ENCODE measurements at regions not wholly inside any gene's neighbourhood (a gene's known extent, or its start where the extent isn't known, plus 50 kb on each side); places are given as distances from the start of the nearest gene placed in this dataset.

DNA sequence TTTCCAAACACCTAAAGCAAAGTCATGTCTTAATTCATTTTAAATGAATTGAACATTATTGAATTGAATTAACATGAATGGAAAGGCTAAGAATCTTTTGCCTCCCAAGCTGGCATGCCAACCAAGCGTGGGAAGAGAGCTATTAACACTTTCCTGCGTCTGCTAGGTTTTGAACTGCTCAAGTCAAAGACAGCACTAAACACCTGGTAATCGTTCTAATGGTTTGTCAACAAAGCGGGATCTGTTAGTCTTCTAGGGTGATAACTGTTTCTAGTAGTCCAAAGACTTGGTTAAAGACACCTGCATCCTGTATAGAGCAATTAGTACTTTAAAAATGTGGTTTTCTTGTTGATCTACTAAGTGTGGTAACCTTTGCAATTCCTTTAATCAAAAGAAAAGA lies 164.2 kb upstream of the HMGA2 start:
- H3K27ac ChIP-seq (ENCODE audit: low read length), result no peak overlapping the region
- H3K9me3 ChIP-seq (ENCODE audit: control insufficient read depth, low read depth, low read length), result no peaks in the 10 kb centered on the region
- no peak overlapping the region for H3K4me3 ChIP-seq (ENCODE audit: low read length)
- no peaks in the 10 kb centered on the region for H3K27me3 ChIP-seq (ENCODE audit: control insufficient read depth, insufficient read depth, low read length)
- H3K4me1 ChIP-seq (ENCODE audit: control insufficient read depth, low read depth, low read length), result peaks cover 3% of the 10 kb centered on the region
- no peaks in the 10 kb centered on the region for H3K36me3 ChIP-seq (ENCODE audit: control insufficient read depth, low read depth, low read length)
- H3K9ac ChIP-seq (ENCODE audit: low read length), result no peak overlapping the region

DNA sequence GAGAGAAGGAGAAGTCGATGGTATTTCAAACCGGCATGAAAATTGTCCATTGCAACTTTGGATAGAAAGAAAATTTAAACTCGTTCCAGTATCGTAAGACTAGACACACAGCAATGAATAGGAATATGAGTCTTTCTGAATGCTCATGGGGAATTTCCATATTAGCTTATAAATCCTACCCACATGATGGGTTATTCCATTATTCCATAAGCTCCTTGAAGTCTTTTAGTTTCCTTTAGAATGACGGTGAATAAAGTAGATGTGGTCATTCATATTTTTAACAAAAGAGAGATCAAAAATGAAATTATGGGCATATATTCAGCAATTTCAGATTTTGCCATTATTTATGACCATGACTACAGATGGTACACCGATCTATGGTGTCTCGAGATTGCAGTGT lies 163.4 kb upstream of the HMGA2 start:
- Histone ChIP-seq H3K9ac (ENCODE audit: low read length) (no peak overlapping the region), H3K4me3 (ENCODE audit: low read length) (no peak overlapping the region), H3K27ac (ENCODE audit: low read length) (no peak overlapping the region), H3K36me3 (ENCODE audit: control insufficient read depth, low read depth, low read length) (no peaks in the 10 kb centered on the region), H3K27me3 (ENCODE audit: control insufficient read depth, insufficient read depth, low read length) (no peaks in the 10 kb centered on the region), H3K4me1 (ENCODE audit: control insufficient read depth, low read depth, low read length) (peaks cover 3% of the 10 kb centered on the region), H3K9me3 (ENCODE audit: control insufficient read depth, low read depth, low read length) (no peaks in the 10 kb centered on the region)

DNA sequence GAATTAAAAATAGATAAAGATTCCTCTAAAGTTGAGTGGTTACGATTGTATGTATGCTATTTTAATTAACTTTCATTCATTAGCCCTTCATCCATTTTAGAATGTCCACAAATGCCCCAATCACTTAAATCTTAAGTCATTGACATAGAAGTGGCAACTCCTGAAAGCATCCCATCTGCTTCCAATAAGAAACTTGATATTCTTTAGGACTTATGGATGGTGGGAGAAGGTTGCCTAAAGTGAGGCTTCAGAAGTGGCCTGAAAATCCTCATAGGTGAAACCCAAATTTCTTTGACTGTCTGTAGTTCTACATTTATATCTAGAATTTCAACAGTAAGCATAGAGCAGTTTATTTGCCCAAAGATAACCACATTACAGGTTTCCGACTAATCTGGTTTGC lies 161.7 kb upstream of the HMGA2 start:
- H3K4me3 ChIP-seq (ENCODE audit: low read length), result no peak overlapping the region
- H3K27me3 ChIP-seq (ENCODE audit: control insufficient read depth, insufficient read depth, low read length), result no peaks in the 10 kb centered on the region
- H3K9me3 ChIP-seq (ENCODE audit: control insufficient read depth, low read depth, low read length), result no peaks in the 10 kb centered on the region
- no peaks in the 10 kb centered on the region for H3K36me3 ChIP-seq (ENCODE audit: control insufficient read depth, low read depth, low read length)
- no peaks in the 10 kb centered on the region for H3K4me1 ChIP-seq (ENCODE audit: control insufficient read depth, low read depth, low read length)
- no peak overlapping the region for H3K9ac ChIP-seq (ENCODE audit: low read length)
- H3K27ac ChIP-seq (ENCODE audit: low read length), result no peak overlapping the region

DNA sequence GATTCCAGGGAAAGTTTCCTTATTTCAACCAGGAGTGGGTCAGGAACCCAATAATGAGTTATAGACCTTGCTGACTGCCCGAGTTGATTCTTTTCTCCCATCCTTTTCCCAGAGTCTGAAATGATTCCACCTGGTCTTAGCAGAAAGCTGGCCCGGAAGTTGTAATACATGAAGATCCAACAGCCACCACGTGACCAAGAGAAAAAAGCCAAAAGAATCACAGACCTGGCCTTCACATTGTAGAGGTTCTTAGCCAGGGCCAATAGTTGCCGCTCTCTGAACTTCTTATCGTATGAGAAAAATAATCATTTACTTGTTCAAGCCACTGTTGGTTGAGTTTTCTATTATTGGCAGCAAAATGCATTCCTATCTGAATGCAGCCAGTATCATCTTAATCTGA lies 161.2 kb upstream of the HMGA2 start:
- Histone ChIP-seq H3K4me1 (ENCODE audit: control insufficient read depth, low read depth, low read length) (no peaks in the 10 kb centered on the region), H3K9ac (ENCODE audit: low read length) (no peak overlapping the region), H3K9me3 (ENCODE audit: control insufficient read depth, low read depth, low read length) (no peaks in the 10 kb centered on the region), H3K4me3 (ENCODE audit: low read length) (no peak overlapping the region), H3K27ac (ENCODE audit: low read length) (no peak overlapping the region), H3K36me3 (ENCODE audit: control insufficient read depth, low read depth, low read length) (no peaks in the 10 kb centered on the region), H3K27me3 (ENCODE audit: control insufficient read depth, insufficient read depth, low read length) (no peaks in the 10 kb centered on the region)

DNA sequence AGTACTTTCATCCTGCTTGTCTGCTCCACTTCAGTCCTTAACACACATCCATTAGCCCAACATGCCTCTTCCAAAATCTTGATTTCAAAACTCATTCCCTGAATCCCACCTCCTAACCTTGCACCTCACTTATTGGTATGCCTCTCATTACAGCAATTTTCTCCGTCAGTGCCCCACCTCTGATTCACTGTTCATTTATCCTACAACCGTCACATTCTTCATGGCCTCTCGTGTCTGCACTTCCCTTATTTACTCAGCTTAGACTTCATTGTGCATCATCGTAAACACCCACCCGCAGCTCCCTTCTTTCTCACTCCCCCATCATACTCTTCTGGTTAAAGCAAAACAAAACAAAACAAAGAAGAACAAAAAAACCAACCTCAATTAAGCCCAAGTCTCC lies 160.6 kb upstream of the HMGA2 start:
- Histone ChIP-seq H3K27ac (ENCODE audit: low read length) (no peak overlapping the region), H3K4me3 (ENCODE audit: low read length) (no peak overlapping the region), H3K9ac (ENCODE audit: low read length) (no peak overlapping the region), H3K4me1 (ENCODE audit: control insufficient read depth, low read depth, low read length) (no peaks in the 10 kb centered on the region), H3K9me3 (ENCODE audit: control insufficient read depth, low read depth, low read length) (no peaks in the 10 kb centered on the region), H3K27me3 (ENCODE audit: control insufficient read depth, insufficient read depth, low read length) (no peaks in the 10 kb centered on the region), H3K36me3 (ENCODE audit: control insufficient read depth, low read depth, low read length) (no peaks in the 10 kb centered on the region)

DNA sequence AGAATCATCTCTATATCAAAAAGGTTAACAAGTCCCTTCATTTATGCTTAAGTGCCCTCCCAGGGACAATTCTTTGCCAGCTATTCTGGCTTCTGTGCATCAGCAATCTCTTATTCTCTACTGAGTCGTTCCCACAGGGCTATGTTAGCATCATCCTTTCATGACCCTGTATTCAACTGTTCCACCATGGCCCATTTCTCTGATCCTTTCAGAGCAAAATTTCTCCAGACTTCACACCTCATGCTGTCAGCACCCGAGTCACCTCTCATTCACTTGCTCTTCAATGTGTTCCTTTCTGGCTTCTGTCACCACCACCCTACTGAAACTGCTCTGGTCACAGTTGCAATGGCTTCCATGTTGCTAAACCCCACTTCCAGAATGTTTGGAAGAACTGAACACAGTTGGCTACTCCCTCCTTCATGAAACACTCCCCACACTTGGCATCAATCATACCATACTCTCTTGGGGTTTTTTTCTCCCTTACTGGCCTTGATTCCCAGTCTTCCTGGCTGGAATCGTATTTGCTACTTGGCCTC lies 159.5 kb upstream of the HMGA2 start:
- Histone ChIP-seq H3K27ac (ENCODE audit: low read length) (no peak overlapping the region), H3K9me3 (ENCODE audit: control insufficient read depth, low read depth, low read length) (no peaks in the 10 kb centered on the region), H3K4me3 (ENCODE audit: low read length) (no peak overlapping the region), H3K36me3 (ENCODE audit: control insufficient read depth, low read depth, low read length) (no peaks in the 10 kb centered on the region), H3K27me3 (ENCODE audit: control insufficient read depth, insufficient read depth, low read length) (no peaks in the 10 kb centered on the region), H3K4me1 (ENCODE audit: control insufficient read depth, low read depth, low read length) (no peaks in the 10 kb centered on the region), H3K9ac (ENCODE audit: low read length) (no peak overlapping the region)

DNA sequence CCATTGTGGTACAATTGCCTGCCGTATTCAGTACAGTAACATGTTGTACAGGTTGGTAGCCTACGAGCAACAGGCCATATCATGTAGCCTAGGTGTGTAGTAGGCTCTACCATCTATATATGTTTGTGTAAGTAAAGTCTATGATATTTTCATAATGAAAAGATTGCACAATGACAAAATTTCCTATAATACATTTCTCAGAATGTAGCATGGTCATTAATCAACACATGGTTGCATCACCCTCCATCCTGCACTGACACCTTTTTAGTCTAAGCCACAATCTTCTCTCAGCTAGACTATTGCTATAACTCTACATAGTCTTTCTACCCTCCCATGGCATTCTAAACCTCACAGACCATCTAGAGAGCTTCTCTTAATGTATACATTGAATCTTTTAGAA lies 158.5 kb upstream of the HMGA2 start:
- Histone ChIP-seq H3K27me3 (ENCODE audit: control insufficient read depth, insufficient read depth, low read length) (no peaks in the 10 kb centered on the region), H3K9ac (ENCODE audit: low read length) (no peak overlapping the region), H3K36me3 (ENCODE audit: control insufficient read depth, low read depth, low read length) (no peaks in the 10 kb centered on the region), H3K4me3 (ENCODE audit: low read length) (no peak overlapping the region), H3K27ac (ENCODE audit: low read length) (no peak overlapping the region), H3K4me1 (ENCODE audit: control insufficient read depth, low read depth, low read length) (no peaks in the 10 kb centered on the region), H3K9me3 (ENCODE audit: control insufficient read depth, low read depth, low read length) (no peaks in the 10 kb centered on the region)

DNA sequence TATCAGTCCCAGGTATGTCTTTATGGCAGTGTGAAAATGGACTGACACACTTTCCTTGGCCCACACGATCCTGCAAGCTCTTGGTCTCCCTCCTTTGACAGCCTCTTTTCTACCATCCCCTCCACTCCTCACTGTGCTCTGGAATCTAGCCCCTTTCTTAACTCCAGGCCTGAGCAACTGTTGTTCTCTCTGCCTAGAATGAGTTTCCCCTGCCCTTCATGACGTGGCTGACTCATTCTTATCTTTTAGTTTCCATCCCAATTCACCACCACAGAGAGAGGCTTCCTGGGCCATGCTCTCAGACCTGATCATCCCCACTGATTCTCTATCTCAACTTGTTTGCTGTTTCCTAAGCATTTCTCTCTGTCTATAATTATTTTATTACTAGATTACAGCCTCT lies 157.4 kb upstream of the HMGA2 start:
- no peaks in the 10 kb centered on the region for H3K27me3 ChIP-seq (ENCODE audit: control insufficient read depth, insufficient read depth, low read length)
- H3K4me3 ChIP-seq (ENCODE audit: low read length), result no peak overlapping the region
- no peaks in the 10 kb centered on the region for H3K4me1 ChIP-seq (ENCODE audit: control insufficient read depth, low read depth, low read length)
- H3K9me3 ChIP-seq (ENCODE audit: control insufficient read depth, low read depth, low read length), result no peaks in the 10 kb centered on the region
- no peaks in the 10 kb centered on the region for H3K36me3 ChIP-seq (ENCODE audit: control insufficient read depth, low read depth, low read length)
- H3K27ac ChIP-seq (ENCODE audit: low read length), result no peak overlapping the region
- H3K9ac ChIP-seq (ENCODE audit: low read length), result no peak overlapping the region

DNA sequence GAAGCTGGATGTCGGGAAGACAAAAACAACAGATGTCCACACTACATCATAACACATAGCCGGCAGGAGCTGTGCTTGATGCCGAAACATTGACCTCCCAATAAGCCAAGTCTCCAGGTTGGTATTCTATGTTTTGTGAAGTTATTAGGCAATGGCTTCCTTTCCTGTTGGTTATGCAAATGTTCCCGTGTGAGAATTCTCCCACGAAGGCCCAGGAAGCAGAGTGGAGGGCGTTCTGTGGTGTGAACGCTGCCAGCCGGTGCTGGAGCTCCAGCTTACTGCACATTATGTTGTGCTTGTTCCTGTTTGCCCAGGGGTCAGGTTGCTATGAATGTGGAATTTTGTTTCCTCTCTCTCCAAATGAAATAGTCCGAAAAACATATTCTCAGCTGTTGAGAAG lies 156.4 kb upstream of the HMGA2 start:
- H3K9ac ChIP-seq (ENCODE audit: low read length), result no peak overlapping the region
- H3K9me3 ChIP-seq (ENCODE audit: control insufficient read depth, low read depth, low read length), result no peaks in the 10 kb centered on the region
- H3K4me3 ChIP-seq (ENCODE audit: low read length), result no peak overlapping the region
- no peaks in the 10 kb centered on the region for H3K27me3 ChIP-seq (ENCODE audit: control insufficient read depth, insufficient read depth, low read length)
- no peaks in the 10 kb centered on the region for H3K4me1 ChIP-seq (ENCODE audit: control insufficient read depth, low read depth, low read length)
- H3K36me3 ChIP-seq (ENCODE audit: control insufficient read depth, low read depth, low read length), result no peaks in the 10 kb centered on the region
- H3K27ac ChIP-seq (ENCODE audit: low read length), result no peak overlapping the region

DNA sequence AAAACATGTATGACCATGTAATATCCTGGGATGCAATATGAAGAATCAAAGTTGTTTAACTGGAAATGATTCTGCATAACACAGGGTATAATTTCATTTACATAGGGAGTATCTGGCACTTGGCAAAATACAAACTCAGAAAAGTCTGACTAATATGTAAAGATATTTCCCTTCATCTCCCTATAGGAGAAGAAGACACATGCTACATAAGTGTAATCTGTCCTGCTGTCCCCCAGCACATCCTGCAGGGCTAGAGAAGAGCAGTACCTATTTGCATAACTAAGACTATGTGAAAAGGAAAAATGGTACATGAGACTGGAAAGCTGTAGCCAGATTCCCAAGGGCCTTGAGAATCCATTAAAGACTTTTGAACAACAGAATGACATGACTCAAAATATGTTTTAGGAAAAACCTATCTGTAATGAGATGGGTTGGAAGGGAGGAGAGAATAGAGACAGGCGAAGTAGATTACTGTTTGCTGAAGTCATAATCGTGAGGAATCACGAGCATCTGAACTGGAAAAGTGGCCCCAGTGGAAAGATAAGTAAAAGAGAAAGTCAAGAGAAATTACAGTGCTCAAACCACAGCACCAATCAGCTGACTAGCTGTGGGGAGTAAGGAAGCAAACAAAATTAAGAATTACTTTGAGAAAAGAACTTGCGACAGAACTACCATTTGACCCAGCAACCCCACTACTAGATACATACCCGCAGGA lies 155.1 kb upstream of the HMGA2 start:
- Histone ChIP-seq H3K27ac (ENCODE audit: low read length) (no peak overlapping the region), H3K36me3 (ENCODE audit: control insufficient read depth, low read depth, low read length) (no peaks in the 10 kb centered on the region), H3K9ac (ENCODE audit: low read length) (no peak overlapping the region)

DNA sequence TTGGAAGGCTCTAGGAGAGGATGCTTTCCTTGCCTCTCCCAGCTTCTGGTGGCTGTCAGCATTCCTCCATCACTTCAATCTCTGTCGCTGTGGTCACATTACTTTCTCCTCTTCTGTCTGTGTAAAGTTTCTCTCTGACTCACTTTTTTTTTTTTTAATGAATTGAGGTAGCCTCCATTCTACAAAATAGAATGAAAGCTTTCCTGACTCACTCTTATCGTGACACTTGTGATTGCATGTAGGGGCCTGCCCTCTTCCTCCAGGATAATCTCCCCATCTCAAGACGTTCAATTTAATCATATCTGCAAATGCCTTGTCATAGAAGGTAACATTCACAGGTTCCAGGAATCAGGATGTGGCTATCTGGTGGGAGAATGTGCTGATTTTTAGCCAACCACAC lies 153.5 kb upstream of the HMGA2 start:
- no peak overlapping the region for H3K9ac ChIP-seq (ENCODE audit: low read length)
- H3K4me1 ChIP-seq (ENCODE audit: control insufficient read depth, low read depth, low read length), result no peaks in the 10 kb centered on the region
- H3K27ac ChIP-seq (ENCODE audit: low read length), result no peak overlapping the region
- no peaks in the 10 kb centered on the region for H3K27me3 ChIP-seq (ENCODE audit: control insufficient read depth, insufficient read depth, low read length)
- H3K9me3 ChIP-seq (ENCODE audit: control insufficient read depth, low read depth, low read length), result no peaks in the 10 kb centered on the region
- no peaks in the 10 kb centered on the region for H3K36me3 ChIP-seq (ENCODE audit: control insufficient read depth, low read depth, low read length)
- H3K4me3 ChIP-seq (ENCODE audit: low read length), result no peak overlapping the region

More for the DNA sequence above, 155.1 kb upstream of the HMGA2 start:
- no peaks in the 10 kb centered on the region for H3K9me3 ChIP-seq (ENCODE audit: control insufficient read depth, low read depth, low read length)
- H3K4me1 ChIP-seq (ENCODE audit: control insufficient read depth, low read depth, low read length), result no peaks in the 10 kb centered on the region
- H3K27me3 ChIP-seq (ENCODE audit: control insufficient read depth, insufficient read depth, low read length), result no peaks in the 10 kb centered on the region
- H3K4me3 ChIP-seq (ENCODE audit: low read length), result no peak overlapping the region

DNA sequence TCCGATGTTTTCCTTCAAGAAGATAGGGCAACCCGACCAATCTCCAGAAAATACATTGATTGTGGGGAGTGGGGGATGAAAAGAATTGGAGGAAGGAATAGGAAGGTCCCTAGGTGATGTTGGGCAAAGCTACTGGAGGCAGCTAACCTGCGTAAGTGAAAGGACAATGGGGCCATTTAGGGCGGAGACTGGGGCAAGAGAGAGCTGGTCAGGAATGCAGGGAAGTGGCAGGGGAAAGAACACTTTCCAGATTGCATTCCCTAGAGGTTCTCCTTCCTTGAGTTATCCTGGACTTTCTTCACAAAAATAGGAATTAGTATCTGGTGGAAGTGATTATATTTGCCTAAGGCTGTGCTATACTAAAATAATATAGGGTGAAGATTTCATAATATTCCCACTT lies 151.8 kb upstream of the HMGA2 start:
- Histone ChIP-seq H3K4me1 (ENCODE audit: control insufficient read depth, low read depth, low read length) (no peaks in the 10 kb centered on the region), H3K27ac (ENCODE audit: low read length) (no peak overlapping the region)

More for the DNA sequence above, 151.8 kb upstream of the HMGA2 start:
- Histone ChIP-seq H3K9me3 (ENCODE audit: control insufficient read depth, low read depth, low read length) (no peaks in the 10 kb centered on the region), H3K36me3 (ENCODE audit: control insufficient read depth, low read depth, low read length) (no peaks in the 10 kb centered on the region), H3K27me3 (ENCODE audit: control insufficient read depth, insufficient read depth, low read length) (no peaks in the 10 kb centered on the region), H3K9ac (ENCODE audit: low read length) (no peak overlapping the region), H3K4me3 (ENCODE audit: low read length) (no peak overlapping the region)
